AG04450 (cell line): ENCODE measurements at regions not wholly inside any gene's neighbourhood (a gene's known extent, or its start where the extent isn't known, plus 50 kb on each side); places are given as distances from the start of the nearest gene placed in this dataset.

Experiments
- CTCF ChIA-PET: fragments of 300-600, 350-600 bp; formaldehyde crosslinking; extraction: SDS; loops from one replicate; lab custom pipeline; 2022; ENCODE audit warnings: antibody characterized with exemption, inconsistent platforms; lab: Charles Lee
- POLR2A ChIA-PET: fragments of 350-600 bp; formaldehyde crosslinking; extraction: SDS; loops from one replicate; lab custom pipeline; 2021; ENCODE audit warnings: antibody characterized with exemption, inconsistent platforms; lab: Yijun Ruan, JAX
- DNase-seq: peaks from one replicate; pipeline ENCODE4 v3.0.0-alpha.2; 2011; ENCODE audit warnings: low read depth, low spot score
- H3K27ac ChIP-seq: one replicate; pipeline ENCODE4 v1.5.1; 2012; ENCODE audit warnings: low read depth, low read length, control low read depth
- H3K27me3 ChIP-seq: one replicate; pipeline ENCODE4 v1.6.0; 2012; ENCODE audit warnings: low read length; ENCODE audit not compliant: control insufficient read depth, insufficient read depth
- H3K4me3 ChIP-seq: 2 replicates; pipeline ENCODE4 v1.5.1; 2011; ENCODE audit warnings: mild to moderate bottlenecking, low read depth, low read length, control low read depth
- H3K9me3 ChIP-seq: 2 replicates; pipeline ENCODE4 v1.5.1; 2012; ENCODE audit warnings: low read length; ENCODE audit not compliant: control insufficient read depth, insufficient read depth
- CTCF ChIP-seq: IDR thresholded peaks from 2 replicates; pipeline ENCODE4 v1.5.1; 2011; ENCODE audit warnings: low read depth, low read length, control low read depth, inconsistent platforms

- Histone ChIP-seq H3K27me3 (peaks cover 2% of the 10 kb centered on the region), H3K4me3 (no peak overlapping the region), H3K9me3 (no peaks in the 10 kb centered on the region), H3K27ac (no peak overlapping the region)
- no peak for DNase-seq
- TF ChIP-seq CTCF: no peak
- ChIA-PET CTCF (no interaction called here), POLR2A (no interaction called here)
Observed at GRCh38 chr5:133665571-133665970, 53.2 kb upstream of the FSTL4 start.

DNA sequence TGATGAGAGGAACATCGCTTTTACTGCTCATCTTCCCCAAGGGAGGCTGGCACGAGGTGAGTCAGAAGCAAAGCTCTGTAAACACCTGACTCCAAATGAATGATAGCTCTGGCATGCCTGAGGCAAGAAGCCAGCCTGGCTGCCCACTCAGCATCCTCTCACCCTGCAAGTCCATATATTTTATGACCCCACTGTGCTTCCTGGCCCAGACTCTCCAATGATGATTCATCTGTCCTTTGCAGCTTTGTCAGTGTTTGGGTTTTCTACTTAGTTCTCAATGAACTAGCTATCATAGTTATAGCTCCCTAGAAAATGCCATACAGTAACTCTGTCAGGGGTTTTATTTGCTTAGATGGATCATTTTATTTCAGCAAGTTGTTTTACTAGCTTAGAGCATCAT is 52.1 kb upstream of the FSTL4 start:
- ChIA-PET CTCF (no interaction called here), POLR2A (no interaction called here)
- Histone ChIP-seq H3K27ac (no peak overlapping the region), H3K27me3 (peaks cover 2% of the 10 kb centered on the region), H3K9me3 (no peaks in the 10 kb centered on the region), H3K4me3 (no peak overlapping the region)
- no peak for DNase-seq
- no peak for TF ChIP-seq CTCF

GRCh38 chr5:133663397-133664054 is 51.2 kb upstream of the FSTL4 start:
- H3K4me3 ChIP-seq: no peak overlapping the region
- peaks cover 2% of the 10 kb centered on the region for H3K27me3 ChIP-seq
- no peak overlapping the region for H3K27ac ChIP-seq
- POLR2A ChIA-PET: no interaction called here
- no peak for TF ChIP-seq CTCF
- no peak for DNase-seq
- H3K9me3 ChIP-seq: no peaks in the 10 kb centered on the region
- CTCF ChIA-PET: no interaction called here

DNA sequence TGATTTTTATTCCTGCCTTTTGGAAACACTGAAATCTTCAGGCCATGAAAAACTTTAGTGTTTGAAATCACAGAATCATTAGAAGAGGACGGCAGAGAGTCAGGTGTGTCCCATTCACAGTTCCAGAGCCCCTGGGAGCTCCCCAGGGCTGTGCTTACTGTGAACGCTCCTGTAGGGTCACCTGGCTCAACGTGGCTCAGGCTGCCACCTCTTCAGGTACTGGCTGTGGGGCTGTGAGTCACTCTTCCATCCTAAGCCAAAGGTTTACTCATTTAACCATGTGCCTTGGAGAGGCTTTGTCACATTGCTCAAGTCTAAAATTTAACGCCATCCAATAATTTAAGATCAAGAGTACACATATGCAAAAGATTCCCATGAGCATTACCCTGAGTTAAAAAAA is 50.2 kb upstream of the FSTL4 start:
- ChIA-PET CTCF (no interaction called here), POLR2A (no interaction called here)
- Histone ChIP-seq H3K9me3 (no peaks in the 10 kb centered on the region), H3K27ac (no peak overlapping the region), H3K4me3 (no peak overlapping the region), H3K27me3 (peaks cover 2% of the 10 kb centered on the region)
- no peak for TF ChIP-seq CTCF
- DNase-seq: no peak
